A549 (cell line): ENCODE measurements at regions not wholly inside any gene's neighbourhood (a gene's known extent, or its start where the extent isn't known, plus 50 kb on each side); places are given as distances from the start of the nearest gene placed in this dataset.

Source experiments
- ATAC-seq, 2 experiments: fragments of 200-7000 bp in 1 of 2; fragments of >200 bp in 1 of 2; cut with Nextera tagmentation in 1 of 2; cut with Tn5 transposase in 1 of 2; 3 replicates each; pipeline versions ENCODE4 v1.8.0 to v1.9.1; 2018 to 2020; ENCODE audit warnings: mild to moderate bottlenecking in 1 of 2, moderate library complexity in 1 of 2
- CTCF ChIA-PET: fragments of 300-600 bp; sonication (Branson Sonifier 250); formaldehyde crosslinking; extraction: SDS; loops from one replicate; lab custom pipeline; 2021; ENCODE audit warnings: antibody characterized with exemption, inconsistent platforms; lab: Yijun Ruan, JAX
- POLR2A ChIA-PET: fragments of 350-600 bp; formaldehyde crosslinking; extraction: SDS; loops from one replicate; lab custom pipeline; 2021; ENCODE audit warnings: antibody characterized with exemption, inconsistent platforms; lab: Yijun Ruan, JAX
- DNase-seq, 2 experiments: peaks; one replicate each; pipeline versions ENCODE4 v3.0.0 to v3.0.0-alpha.2; 2011 to 2016; ENCODE audit warnings: low read depth in 1 of 2, low spot score in 1 of 2
- FAIRE-seq: peaks from 2 replicates; lab custom pipeline; 2011; peaks lifted over from hg19 to GRCh38; lab: Jason Lieb, UNC
- H3K27ac ChIP-seq, 2 experiments: fragments of >200 bp; sonication (Bioruptor Twin); formaldehyde crosslinking; 3 replicates each; pipeline ENCODE4 v1.5.1; 2016 to 2017
- H3K4me1 ChIP-seq: fragments of >200 bp; sonication (Bioruptor Twin); formaldehyde crosslinking; 3 replicates; pipeline ENCODE4 v1.6.1; 2016
- H3K4me2 ChIP-seq: fragments of >200 bp; sonication (Bioruptor Twin); formaldehyde crosslinking; 3 replicates; pipeline ENCODE4 v1.6.1; 2016
- H3K4me3 ChIP-seq: fragments of >200 bp; sonication (Bioruptor Twin); formaldehyde crosslinking; 3 replicates; pipeline ENCODE4 v1.5.1; 2016
- H3K9me3 ChIP-seq: fragments of >200 bp; sonication (Bioruptor Twin); formaldehyde crosslinking; 3 replicates; pipeline ENCODE4 v1.6.1; 2016
- CBX8 ChIP-seq: fragments of 200-600 bp; sonication (generic); IDR thresholded peaks from 2 replicates; pipeline ENCODE4 v1.6.1; 2016
- CHD4 ChIP-seq: fragments of 200-600 bp; sonication (generic); IDR thresholded peaks from 2 replicates; pipeline ENCODE4 v1.6.1; 2016; ENCODE audit warnings: antibody characterized with exemption, mild to moderate bottlenecking, borderline replicate concordance
- E2F6 ChIP-seq: IDR thresholded peaks from 2 replicates; pipeline ENCODE4 v1.6.1; 2012; ENCODE audit warnings: low read depth, borderline replicate concordance
- EP300 ChIP-seq, 2 experiments: fragments of >200 bp; sonication (Bioruptor Twin); formaldehyde crosslinking; IDR thresholded peaks; 2 replicates in 1 of 2; 3 replicates in 1 of 2; pipeline ENCODE4 v1.6.1; 2016 to 2017
- FOSL2 ChIP-seq, 2 experiments: fragments of 450-650 bp in 1 of 2; fragments of >200 bp in 1 of 2; sonication (Bioruptor Twin) in 1 of 2; formaldehyde crosslinking; IDR thresholded peaks; 2 replicates each; pipeline versions ENCODE4 v1.5.0 to v1.6.1; 2016 to 2020; ENCODE audit warnings: mild to moderate bottlenecking in 1 of 2, moderate library complexity in 1 of 2
- FOXS1 ChIP-seq: fragments of 250-450 bp; sonication (Bioruptor Pico); IDR thresholded peaks from 2 replicates; pipeline ENCODE4 v1.5.0; 2020; ENCODE audit warnings: mild to moderate bottlenecking, moderate library complexity
- GATA3 ChIP-seq: IDR thresholded peaks from 2 replicates; pipeline ENCODE4 v1.6.1; 2012; ENCODE audit warnings: borderline replicate concordance
- HDAC2 ChIP-seq: fragments of 200-600 bp; sonication (generic); IDR thresholded peaks from 2 replicates; pipeline ENCODE4 v1.6.1; 2016
- HOXB13 ChIP-seq: fragments of 250-450 bp; sonication (Bioruptor Pico); IDR thresholded peaks from 2 replicates; pipeline ENCODE4 v1.5.0; 2020; ENCODE audit warnings: low read depth, mild to moderate bottlenecking, moderate library complexity
- NFE2L2 ChIP-seq: fragments of 150-350 bp; conservative IDR thresholded peaks from 2 replicates; pipeline ENCODE4 v1.6.1; 2014; ENCODE audit warnings: low read length
- NR3C1 ChIP-seq: fragments of >200 bp; sonication (Bioruptor Twin); formaldehyde crosslinking; IDR thresholded peaks from 3 replicates; pipeline ENCODE4 v1.6.1; 2017
- PHF8 ChIP-seq: fragments of 200-600 bp; sonication (generic); IDR thresholded peaks from 2 replicates; pipeline ENCODE4 v1.6.1; 2016; ENCODE audit warnings: low read depth, mild to moderate bottlenecking, antibody characterized with exemption, moderate library complexity, borderline replicate concordance
- POLR2A ChIP-seq: IDR thresholded peaks from 2 replicates; pipeline ENCODE4 v1.6.1; 2012; ENCODE audit warnings: mild to moderate bottlenecking, low read length
- RAD21 ChIP-seq, 2 experiments: fragments of >200 bp in 1 of 2; sonication (Bioruptor Twin) in 1 of 2; formaldehyde crosslinking in 1 of 2; IDR thresholded peaks in 1 of 2; conservative IDR thresholded peaks in 1 of 2; 2 replicates in 1 of 2; 3 replicates in 1 of 2; pipeline ENCODE4 v1.6.1; 2012 to 2018; ENCODE audit warnings: inconsistent platforms in 1 of 2
- RARB ChIP-seq: fragments of 250-450 bp; sonication (Bioruptor Pico); IDR thresholded peaks from 2 replicates; pipeline ENCODE4 v1.8.0; 2021; ENCODE audit warnings: mild to moderate bottlenecking, moderate library complexity
- RNF2 ChIP-seq: fragments of 200-600 bp; sonication (generic); IDR thresholded peaks from 2 replicates; pipeline ENCODE4 v1.6.1; 2016; ENCODE audit warnings: low read depth, mild to moderate bottlenecking, antibody characterized with exemption, moderate library complexity, borderline replicate concordance
- SMC3 ChIP-seq: fragments of >200 bp; sonication (Bioruptor Twin); formaldehyde crosslinking; IDR thresholded peaks from 3 replicates; pipeline ENCODE4 v1.6.1; 2018; ENCODE audit warnings: inconsistent platforms
- TFCP2L1 ChIP-seq: fragments of 250-450 bp; sonication (Bioruptor Pico); IDR thresholded peaks from 2 replicates; pipeline ENCODE4 v1.5.0; 2021; ENCODE audit warnings: mild to moderate bottlenecking
- TP53 ChIP-seq: fragments of 250-450 bp; sonication (Bioruptor Pico); IDR thresholded peaks from 2 replicates; pipeline ENCODE4 v1.5.0; 2021; ENCODE audit warnings: mild to moderate bottlenecking, moderate library complexity
- ZC3H11A ChIP-seq: fragments of 450-650 bp; IDR thresholded peaks from 2 replicates; pipeline ENCODE4 v1.6.1; 2014; ENCODE audit warnings: antibody characterized with exemption, mild to moderate bottlenecking
- ZFP36 ChIP-seq: fragments of 450-650 bp; IDR thresholded peaks from 2 replicates; pipeline ENCODE4 v1.6.1; 2014; ENCODE audit warnings: borderline replicate concordance; ENCODE audit not compliant: partially characterized antibody
- WGBS: methylation state at CpG from one replicate; pipeline ENCODE4 v1.1.6; 2017; ENCODE audit errors: missing lambda C conversion rate; 5-methylcytosine and 5-hydroxymethylcytosine counted together
- TF ChIP-seq, protein P1 (sequence below): fragments of >200 bp; sonication (Bioruptor Twin); formaldehyde crosslinking; IDR thresholded peaks from 3 replicates; pipeline ENCODE4 v1.5.1; 2016
- TF ChIP-seq, protein P2 (sequence below): IDR thresholded peaks from 2 replicates; pipeline ENCODE4 v1.6.1; 2012
- TF ChIP-seq, protein P3 (sequence below): IDR thresholded peaks from 2 replicates; pipeline ENCODE4 v1.6.1; 2012
- TF ChIP-seq, protein P4 (sequence below): fragments of >200 bp; sonication (Bioruptor Twin); formaldehyde crosslinking; IDR thresholded peaks from 3 replicates; pipeline ENCODE4 v1.6.1; 2016

DNA sequence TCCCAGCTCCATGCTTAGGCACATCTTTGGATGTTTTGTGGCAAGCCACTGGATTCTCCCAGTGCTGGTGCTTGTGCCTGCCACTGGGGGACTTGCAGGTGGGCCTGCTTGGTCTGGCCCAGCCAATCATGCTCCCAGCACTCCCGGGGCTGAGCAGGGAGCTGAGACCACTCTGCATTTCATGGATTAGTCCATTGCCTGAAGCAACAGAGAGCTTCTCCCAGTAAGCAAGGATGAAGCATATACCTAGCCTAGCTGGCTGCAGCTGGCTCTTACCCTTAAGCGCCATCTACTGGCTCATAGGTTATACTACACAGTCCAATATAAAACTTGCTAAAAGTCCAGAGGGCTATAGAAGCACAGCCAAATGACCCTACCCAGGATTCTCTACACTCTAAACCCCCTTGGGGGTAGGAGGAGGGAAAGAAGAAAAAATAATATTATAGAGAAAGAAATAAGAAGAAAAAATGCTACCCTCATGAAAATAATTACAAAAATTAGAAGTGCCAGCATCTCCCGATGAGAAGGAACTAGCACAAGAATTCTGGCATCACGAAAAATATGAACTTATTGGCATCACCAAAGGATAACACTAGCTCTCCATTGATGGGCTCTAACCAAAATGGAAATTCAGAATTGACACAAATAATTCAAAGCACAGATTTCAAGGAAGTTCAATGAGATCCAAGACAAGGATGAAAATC lies 275.3 kb downstream of the C11orf87 start:
- FAIRE-seq (no peak), DNase-seq (peak; percentile 0 to 31), ATAC-seq (peak in 1 of 2 experiments; percentile 77; a peak in 3 of 6 replicates)
- ChIA-PET POLR2A (no interaction called here), CTCF (interaction anchor here (0.6 to 0.9 kb wide), 4 partner anchors 18 to 677 kb away, joined by 3 to 4 read pairs (median 4); no protein-coding TSS in a partner anchor)
- peaks cover 8% of the 10 kb centered on the region; the same call in 1 of the 3 replicates for H3K9me3 ChIP-seq
- no peak overlapping the region for H3K4me2 ChIP-seq
- H3K27ac ChIP-seq: no peak overlapping the region
- no peaks in the 10 kb centered on the region for H3K4me1 ChIP-seq
- WGBS: 30% methylated on average over 3 of the region's 4 CpGs
- TF ChIP-seq ZFP36: no peak
- TF ChIP-seq SMC3: no peak
- TF ChIP-seq, protein P1, sequence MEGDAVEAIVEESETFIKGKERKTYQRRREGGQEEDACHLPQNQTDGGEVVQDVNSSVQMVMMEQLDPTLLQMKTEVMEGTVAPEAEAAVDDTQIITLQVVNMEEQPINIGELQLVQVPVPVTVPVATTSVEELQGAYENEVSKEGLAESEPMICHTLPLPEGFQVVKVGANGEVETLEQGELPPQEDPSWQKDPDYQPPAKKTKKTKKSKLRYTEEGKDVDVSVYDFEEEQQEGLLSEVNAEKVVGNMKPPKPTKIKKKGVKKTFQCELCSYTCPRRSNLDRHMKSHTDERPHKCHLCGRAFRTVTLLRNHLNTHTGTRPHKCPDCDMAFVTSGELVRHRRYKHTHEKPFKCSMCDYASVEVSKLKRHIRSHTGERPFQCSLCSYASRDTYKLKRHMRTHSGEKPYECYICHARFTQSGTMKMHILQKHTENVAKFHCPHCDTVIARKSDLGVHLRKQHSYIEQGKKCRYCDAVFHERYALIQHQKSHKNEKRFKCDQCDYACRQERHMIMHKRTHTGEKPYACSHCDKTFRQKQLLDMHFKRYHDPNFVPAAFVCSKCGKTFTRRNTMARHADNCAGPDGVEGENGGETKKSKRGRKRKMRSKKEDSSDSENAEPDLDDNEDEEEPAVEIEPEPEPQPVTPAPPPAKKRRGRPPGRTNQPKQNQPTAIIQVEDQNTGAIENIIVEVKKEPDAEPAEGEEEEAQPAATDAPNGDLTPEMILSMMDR: peak; percentile 20; the same call in 1 of the 3 replicates
- TF ChIP-seq, protein P2, sequence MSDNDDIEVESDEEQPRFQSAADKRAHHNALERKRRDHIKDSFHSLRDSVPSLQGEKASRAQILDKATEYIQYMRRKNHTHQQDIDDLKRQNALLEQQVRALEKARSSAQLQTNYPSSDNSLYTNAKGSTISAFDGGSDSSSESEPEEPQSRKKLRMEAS: no peak
- peak; percentile 24 to 61; a peak in 3 of 5 replicates for TF ChIP-seq RAD21 (conservative IDR thresholded peaks at IDR 0.05 in 1 of 2, IDR thresholded peaks at IDR 0.05 in 1 of 2)
- TF ChIP-seq GATA3: no peak
- TF ChIP-seq NR3C1: no peak
- TF ChIP-seq EP300 (IDR thresholded peaks at IDR 0.05): no peak
- TF ChIP-seq RARB: no peak
- TF ChIP-seq TP53: no peak
- no peak for TF ChIP-seq FOSL2 (IDR thresholded peaks at IDR 0.05)
- no peak for TF ChIP-seq FOSL2 (CRISPR knock-in tag; IDR thresholded peaks at IDR 0.05)
- TF ChIP-seq CHD4: no peak
- TF ChIP-seq ZC3H11A: no peak
- TF ChIP-seq HOXB13: no peak
- TF ChIP-seq E2F6: no peak
- TF ChIP-seq PHF8: no peak
- no peak overlapping the region for H3K4me3 ChIP-seq

DNA sequence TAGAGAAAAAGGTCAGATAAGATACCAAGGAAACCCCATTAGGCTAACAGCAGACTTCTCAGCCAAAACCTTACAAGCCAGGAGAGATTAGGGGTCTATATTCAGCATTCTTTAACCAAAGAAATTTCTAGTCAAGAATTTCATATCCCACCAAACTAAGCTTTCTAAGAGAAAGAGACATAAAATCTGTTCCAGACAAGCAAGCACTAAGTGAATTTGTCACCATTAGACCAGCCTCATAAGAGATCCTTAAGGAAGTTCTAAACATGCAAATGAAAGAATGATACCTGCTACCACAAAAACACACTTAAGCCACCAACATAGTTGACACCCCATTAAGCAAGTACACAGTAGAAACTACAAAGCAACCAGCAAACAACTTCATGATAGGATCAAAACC lies 276.2 kb downstream of the C11orf87 start:
- CTCF ChIA-PET: no interaction called here
- peaks cover 8% of the 10 kb centered on the region; the same call in 1 of the 3 replicates for H3K9me3 ChIP-seq
- H3K4me3 ChIP-seq: no peak overlapping the region
- no peak for FAIRE-seq
- POLR2A ChIA-PET: no interaction called here
- no peak for DNase-seq
- no peak for ATAC-seq
- H3K4me2 ChIP-seq: no peak overlapping the region
- H3K4me1 ChIP-seq: no peaks in the 10 kb centered on the region
- TF ChIP-seq, protein P3, sequence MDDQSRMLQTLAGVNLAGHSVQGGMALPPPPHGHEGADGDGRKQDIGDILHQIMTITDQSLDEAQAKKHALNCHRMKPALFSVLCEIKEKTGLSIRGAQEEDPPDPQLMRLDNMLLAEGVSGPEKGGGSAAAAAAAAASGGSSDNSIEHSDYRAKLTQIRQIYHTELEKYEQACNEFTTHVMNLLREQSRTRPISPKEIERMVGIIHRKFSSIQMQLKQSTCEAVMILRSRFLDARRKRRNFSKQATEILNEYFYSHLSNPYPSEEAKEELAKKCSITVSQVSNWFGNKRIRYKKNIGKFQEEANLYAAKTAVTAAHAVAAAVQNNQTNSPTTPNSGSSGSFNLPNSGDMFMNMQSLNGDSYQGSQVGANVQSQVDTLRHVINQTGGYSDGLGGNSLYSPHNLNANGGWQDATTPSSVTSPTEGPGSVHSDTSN: no peak
- no peak for TF ChIP-seq PHF8
- no peak for TF ChIP-seq CBX8
- TF ChIP-seq NR3C1: no peak
- TF ChIP-seq, protein P4, sequence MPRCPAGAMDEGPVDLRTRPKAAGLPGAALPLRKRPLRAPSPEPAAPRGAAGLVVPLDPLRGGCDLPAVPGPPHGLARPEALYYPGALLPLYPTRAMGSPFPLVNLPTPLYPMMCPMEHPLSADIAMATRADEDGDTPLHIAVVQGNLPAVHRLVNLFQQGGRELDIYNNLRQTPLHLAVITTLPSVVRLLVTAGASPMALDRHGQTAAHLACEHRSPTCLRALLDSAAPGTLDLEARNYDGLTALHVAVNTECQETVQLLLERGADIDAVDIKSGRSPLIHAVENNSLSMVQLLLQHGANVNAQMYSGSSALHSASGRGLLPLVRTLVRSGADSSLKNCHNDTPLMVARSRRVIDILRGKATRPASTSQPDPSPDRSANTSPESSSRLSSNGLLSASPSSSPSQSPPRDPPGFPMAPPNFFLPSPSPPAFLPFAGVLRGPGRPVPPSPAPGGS: no peak
- no peak for TF ChIP-seq FOSL2 (IDR thresholded peaks at IDR 0.05)
- no peak for TF ChIP-seq FOSL2 (CRISPR knock-in tag; IDR thresholded peaks at IDR 0.05)
- no peak for TF ChIP-seq ZFP36
- no peak for TF ChIP-seq RNF2
- TF ChIP-seq TFCP2L1 (CRISPR knock-in tag): no peak
- no peak for TF ChIP-seq POLR2A
- TF ChIP-seq ZC3H11A: no peak
- no peak for TF ChIP-seq FOXS1 (CRISPR knock-in tag)
- no peak for TF ChIP-seq NFE2L2
- no peak for TF ChIP-seq HDAC2
- TF ChIP-seq HOXB13: no peak
- H3K27ac ChIP-seq: no peak overlapping the region
